GM19455 (cell line): ENCODE measurements at regions not wholly inside any gene's neighbourhood (a gene's known extent, or its start where the extent isn't known, plus 50 kb on each side); places are given as distances from the start of the nearest gene placed in this dataset.

Experiments
- ATAC-seq: cut with Tn5 transposase; IDR thresholded peaks from one replicate; pipeline ENCODE4 v1.9.1; 2021; ENCODE audit not compliant: unreplicated experiment

DNA sequence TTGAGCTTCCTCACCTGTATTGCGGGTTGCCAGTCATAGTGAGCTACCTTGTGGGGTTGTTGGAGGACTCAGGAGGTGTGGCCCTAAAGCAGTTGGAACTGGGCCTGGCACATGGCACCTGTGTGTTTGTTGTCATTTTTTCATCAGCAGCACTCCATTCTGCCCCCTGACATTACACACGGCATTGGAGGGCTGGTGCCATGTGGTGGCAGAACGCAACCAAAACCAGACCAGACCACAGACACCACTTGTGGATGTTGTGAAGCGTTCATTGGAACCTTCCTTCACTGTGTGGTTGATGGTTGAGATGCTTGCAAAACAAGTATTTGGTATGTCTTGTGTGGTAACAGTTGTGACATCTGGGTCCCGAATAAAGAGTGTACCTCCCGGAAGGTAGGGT is 113.2 kb upstream of the ERCC6L2 start:
- ATAC-seq, result no peak

DNA sequence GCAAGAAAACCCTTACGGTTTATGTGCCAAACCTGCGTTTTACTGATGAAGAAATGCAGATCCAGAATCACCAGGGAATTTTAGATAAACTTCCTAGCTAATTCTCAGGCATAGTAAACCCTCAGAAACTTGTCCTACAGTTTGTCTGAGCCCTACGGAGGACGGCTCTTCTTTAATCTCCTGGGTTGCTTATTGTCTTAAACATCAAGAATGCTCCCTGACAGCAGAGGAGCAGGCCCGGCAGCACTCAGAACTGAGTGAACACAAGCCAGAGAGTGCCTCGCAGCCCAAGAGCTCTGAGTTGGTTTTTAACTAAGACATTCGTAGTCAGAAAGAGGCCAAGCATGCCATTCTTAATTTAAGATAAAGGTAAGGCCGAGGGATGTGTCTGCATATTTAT is 114.7 kb upstream of the ERCC6L2 start:
- no peak for ATAC-seq

- no peak for ATAC-seq
These were observed 118.1 kb upstream of the ERCC6L2 start for GRCh38 chr9:95757439-95757838.

DNA sequence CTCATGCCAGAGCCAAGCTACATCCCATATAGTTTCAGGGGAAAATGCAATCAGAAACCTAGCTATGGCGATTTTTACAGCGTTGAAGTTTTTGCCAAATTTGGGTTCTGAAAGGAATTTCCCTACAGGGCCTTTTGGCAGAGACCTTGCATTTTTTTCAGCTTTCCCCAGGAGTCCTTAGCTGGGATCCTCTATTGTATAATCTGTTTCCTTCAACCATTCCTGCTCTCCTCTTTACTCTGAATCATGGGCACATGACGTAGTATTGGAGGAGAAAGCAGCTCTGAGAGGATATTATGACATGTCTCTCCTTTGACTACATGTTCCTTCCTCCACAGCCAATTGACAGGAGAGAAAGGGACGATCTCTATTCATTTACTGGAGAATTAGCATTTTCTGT is 118.5 kb upstream of the ERCC6L2 start:
- ATAC-seq, result no peak

DNA sequence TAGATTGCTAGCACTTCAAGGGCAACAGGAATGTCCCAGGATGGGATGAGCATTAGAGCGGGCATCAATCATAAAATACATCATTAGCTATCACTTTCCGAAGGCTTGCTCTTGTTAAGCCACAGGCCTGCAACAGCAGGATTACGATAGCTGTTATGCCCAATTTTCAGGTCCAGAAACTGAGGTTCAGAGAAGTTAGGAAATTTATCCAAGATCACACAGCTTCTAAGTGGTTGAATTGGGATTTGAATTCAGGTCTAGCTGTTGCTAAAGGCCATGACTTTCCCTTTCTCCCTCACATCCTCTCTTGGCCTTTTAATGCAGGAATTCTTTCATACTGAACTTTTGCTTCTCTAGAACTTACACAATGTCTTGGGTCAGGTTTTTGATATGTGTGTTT is 119.4 kb upstream of the ERCC6L2 start:
- no peak for ATAC-seq

DNA sequence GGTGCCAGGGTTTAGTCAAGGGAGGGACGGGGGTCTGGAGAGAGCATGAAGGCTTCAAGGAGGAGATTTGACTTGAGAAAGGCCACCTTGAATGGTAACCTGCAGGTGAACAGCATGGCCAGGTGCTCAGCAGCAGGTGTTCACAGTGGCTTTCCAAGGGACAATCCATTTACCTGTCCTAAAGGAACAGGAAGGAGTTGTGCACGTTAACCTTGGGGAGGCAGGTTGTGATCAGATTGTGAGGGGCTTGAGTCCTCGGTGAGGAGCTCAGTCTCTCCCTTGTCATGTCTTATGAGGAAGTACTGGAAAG is 120.1 kb upstream of the ERCC6L2 start:
- ATAC-seq, result no peak

DNA sequence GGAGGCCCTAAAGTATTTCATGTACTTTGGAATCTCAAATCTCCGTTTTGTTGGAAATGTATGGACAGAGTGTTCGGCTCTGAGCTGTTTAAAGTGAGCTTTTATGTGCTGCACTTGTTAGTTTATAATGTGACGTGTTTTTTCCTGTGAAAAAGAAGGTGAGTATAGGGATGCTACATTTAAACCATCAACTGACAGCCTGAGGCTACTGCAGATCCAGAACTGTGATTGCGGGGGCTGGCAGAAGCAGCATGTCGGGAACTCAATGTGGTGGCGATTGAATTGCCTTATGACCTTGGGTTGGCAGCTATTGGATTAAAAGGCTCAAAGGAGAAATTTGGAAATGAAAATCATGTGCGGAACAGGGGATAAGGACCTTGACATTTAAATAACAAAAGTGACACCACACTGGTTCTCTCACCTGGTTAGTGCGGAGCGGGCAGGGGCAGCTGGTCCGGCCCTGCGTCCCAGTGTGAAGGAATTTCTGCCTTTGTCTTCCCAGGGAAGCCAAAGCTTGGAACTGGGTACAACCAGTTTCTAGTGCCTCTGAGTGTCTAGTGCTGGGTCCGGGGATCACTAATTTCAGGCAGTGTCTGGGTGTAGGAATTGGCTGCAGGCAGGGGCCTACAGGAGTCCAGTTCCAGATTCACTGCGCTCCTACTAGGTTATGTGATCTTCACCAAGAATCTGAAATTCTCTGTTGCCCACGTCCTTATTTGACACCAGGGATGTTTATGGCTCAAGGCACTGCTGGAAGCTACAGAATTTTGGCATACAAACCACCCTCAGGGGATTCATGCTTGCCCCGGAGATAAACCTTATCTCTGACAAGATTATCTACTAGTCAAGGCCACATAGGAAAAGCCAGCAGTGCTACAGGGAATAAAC is 120.7 kb upstream of the ERCC6L2 start:
- no peak for ATAC-seq

- ATAC-seq, result no peak
These were observed 121.6 kb upstream of the ERCC6L2 start for GRCh38 chr9:95753762-95754465.

GRCh38 chr9:95752129-95752731 is 123.3 kb upstream of the ERCC6L2 start:
- no peak for ATAC-seq

DNA sequence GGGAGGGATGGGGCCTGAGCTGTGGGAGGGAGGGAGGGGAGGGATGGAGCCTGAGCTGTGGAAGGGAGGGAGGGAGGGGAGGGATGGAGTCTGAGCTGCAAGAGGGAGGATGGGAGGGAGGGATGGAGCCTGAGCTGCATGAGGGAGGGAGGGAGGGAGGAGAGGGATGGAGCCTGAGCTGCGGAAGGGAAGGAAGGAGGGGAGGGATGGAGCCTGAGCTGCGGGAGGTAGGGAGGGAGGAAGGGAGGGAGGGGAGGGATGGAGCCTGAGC is 124.0 kb upstream of the ERCC6L2 start:
- ATAC-seq, result no peak

- ATAC-seq, result no peak
These were observed 124.6 kb upstream of the ERCC6L2 start for GRCh38 chr9:95750725-95751519.

- no peak for ATAC-seq
These were observed 126.0 kb upstream of the ERCC6L2 start for GRCh38 chr9:95749493-95749892.

DNA sequence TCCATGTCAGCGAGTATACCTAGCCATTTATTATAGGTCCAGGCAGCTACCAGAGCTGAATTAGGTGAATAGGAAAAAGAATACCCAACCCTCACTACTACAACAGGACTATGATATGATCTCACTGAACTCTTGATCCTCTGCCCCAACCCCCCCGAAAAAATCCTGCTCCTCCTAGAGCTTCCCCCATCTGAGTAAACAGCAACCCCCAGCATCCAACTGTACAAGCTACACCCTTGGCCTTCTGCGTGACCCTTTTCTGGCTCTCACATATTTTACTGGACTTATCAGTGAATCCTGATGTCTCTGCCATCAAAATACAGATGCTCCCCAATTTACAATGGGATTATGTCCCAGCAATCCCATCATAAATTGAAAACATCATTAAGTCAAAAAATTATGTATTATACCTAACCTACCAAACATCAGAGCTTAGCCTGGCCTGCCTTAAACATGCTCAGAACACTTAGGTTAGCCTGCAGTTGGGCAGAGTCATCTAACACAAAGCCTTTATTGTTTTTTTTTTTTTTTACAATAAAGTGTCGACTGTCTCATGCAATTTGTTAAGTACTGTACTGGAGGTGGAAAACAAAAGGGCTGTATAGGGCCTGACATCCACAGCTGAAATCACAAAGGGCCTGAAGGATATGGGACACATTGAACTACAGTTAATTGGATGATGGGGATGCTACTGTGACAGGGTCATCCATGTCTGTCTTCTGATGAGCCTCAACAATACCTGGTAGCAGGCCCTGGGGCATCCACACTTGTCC is 128.9 kb upstream of the ERCC6L2 start:
- no peak for ATAC-seq

- ATAC-seq, result no peak
These were observed 132.7 kb upstream of the ERCC6L2 start for GRCh38 chr9:95742821-95743220.

DNA sequence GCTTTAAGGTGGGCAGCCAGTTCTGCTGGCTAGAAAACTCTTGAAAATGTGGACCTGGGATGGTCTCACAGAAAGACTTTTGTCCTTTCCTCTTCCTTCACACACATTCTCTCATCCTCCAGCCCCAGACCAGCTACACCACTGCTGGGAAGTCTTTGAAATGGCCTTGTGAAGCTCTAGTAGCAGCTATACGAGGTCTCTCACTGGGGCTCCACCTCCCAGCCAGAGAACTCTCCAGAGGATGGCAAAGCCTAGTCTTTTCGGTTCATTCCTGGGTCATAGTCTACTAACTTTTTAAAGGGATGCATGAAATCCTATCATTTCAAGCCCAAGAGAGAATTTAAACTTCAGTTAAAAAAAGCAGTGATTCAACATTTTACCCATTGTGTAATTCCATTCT is 133.9 kb upstream of the ERCC6L2 start:
- ATAC-seq, result no peak

- no peak for ATAC-seq
These were observed 135.1 kb upstream of the ERCC6L2 start for GRCh38 chr9:95740217-95741004.

GRCh38 chr9:95738438-95738837 is 137.1 kb upstream of the ERCC6L2 start:
- no peak for ATAC-seq

- no peak for ATAC-seq
These were observed 138.5 kb upstream of the ERCC6L2 start for GRCh38 chr9:95736891-95737522.

GRCh38 chr9:95736370-95736769 is 139.1 kb upstream of the ERCC6L2 start:
- ATAC-seq, result no peak

DNA sequence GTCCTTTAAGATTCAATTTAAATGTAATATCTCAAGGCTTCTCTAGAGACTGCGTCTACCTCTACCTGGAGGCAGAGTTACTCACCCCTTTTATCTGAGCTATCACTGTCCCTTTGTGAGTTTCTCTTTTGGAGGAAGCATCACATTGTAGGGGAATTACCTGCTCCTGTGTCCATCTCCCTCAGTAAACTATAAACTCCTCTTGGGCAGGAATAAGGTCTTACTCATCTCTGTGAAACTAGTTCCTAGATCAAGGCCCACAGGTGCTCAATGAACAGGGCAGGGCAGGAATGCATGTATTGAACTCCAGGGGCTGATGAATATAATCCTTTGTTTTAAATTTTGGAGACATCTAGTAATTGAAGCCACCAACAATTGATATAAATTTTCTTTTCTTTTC is 139.8 kb upstream of the ERCC6L2 start:
- ATAC-seq, result no peak
